D721Med (cell line): ENCODE measurements at regions not wholly inside any gene's neighbourhood (a gene's known extent, or its start where the extent isn't known, plus 50 kb on each side); places are given as distances from the start of the nearest gene placed in this dataset.

Experiments used
- DNase-seq: peaks from one replicate; pipeline ENCODE4 v3.0.0; 2011; ENCODE audit warnings: low spot score; ENCODE audit not compliant: insufficient read length
- FAIRE-seq: peaks from 2 replicates; lab custom pipeline; 2011; peaks lifted over from hg19 to GRCh38; lab: Jason Lieb, UNC
- TF ChIP-seq, protein P1 (sequence below): IDR thresholded peaks from 2 replicates; pipeline ENCODE4 v1.5.1; 2012; ENCODE audit warnings: mild to moderate bottlenecking, control low read depth; ENCODE audit not compliant: insufficient read depth; ENCODE audit errors: missing control alignments

DNA sequence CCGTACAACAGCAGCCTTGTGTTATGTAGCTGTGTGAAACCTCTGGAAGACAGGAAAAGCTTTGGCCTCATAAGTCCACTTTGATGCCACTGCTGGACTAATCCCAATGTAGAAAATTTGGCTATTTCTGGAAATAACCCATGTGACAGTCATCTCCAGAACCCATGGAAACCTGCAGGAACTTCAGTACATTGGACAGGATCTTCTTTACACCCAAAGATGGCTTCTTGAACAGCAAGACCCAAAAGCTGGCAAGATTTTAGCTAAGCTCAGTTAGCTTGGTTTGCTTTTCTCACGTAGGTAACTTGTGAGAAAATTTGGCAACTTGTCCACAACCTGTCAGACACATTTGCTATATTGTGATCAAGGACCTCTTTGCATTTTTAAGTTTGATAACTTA lies 74.8 kb upstream of the RCN1 start:
- DNase-seq (no peak), FAIRE-seq (no peak)
- TF ChIP-seq, protein P1, sequence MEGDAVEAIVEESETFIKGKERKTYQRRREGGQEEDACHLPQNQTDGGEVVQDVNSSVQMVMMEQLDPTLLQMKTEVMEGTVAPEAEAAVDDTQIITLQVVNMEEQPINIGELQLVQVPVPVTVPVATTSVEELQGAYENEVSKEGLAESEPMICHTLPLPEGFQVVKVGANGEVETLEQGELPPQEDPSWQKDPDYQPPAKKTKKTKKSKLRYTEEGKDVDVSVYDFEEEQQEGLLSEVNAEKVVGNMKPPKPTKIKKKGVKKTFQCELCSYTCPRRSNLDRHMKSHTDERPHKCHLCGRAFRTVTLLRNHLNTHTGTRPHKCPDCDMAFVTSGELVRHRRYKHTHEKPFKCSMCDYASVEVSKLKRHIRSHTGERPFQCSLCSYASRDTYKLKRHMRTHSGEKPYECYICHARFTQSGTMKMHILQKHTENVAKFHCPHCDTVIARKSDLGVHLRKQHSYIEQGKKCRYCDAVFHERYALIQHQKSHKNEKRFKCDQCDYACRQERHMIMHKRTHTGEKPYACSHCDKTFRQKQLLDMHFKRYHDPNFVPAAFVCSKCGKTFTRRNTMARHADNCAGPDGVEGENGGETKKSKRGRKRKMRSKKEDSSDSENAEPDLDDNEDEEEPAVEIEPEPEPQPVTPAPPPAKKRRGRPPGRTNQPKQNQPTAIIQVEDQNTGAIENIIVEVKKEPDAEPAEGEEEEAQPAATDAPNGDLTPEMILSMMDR, result no peak

DNA sequence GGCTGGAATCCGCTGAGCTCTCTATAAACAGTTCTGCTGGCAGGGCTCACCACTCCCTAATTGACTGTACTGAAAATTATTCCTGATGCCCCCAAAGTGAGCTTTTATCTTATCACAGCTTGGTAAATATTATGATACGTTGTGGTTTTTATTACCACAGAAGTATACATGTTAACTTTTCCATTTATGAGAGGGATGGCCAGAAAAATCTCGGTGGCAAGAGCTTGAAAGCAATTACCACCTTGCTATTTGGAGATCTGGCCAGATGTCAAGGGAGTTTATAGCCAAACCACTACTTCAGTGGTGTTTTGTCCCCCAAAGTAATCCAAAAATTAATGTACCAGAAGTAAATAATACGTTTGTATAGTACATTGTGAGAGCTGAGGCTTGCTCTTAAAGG lies 75.4 kb upstream of the RCN1 start:
- TF ChIP-seq, protein P1, result no peak
- FAIRE-seq (no peak), DNase-seq (no peak)

DNA sequence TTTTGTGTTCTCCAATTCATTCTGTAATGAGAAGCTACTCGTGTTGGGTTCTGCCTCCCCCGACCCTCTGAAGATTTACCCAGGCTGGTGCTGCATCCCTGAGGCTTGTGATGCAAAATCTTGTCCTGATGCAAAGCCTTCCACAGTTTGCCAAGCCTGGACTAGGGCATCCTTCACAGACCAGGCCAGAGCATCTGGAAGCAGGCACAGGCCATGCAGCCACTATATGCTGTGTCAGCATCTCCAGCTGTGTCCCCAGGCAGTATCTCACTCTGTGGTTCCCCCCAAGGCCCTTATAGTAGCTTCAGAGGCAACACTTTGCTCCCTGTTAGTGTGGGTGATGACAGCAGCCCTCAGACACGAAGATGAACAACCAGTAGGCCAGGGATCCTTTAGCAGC lies 77.3 kb upstream of the RCN1 start:
- DNase-seq (no peak), FAIRE-seq (no peak)
- TF ChIP-seq, protein P1, result no peak

DNA sequence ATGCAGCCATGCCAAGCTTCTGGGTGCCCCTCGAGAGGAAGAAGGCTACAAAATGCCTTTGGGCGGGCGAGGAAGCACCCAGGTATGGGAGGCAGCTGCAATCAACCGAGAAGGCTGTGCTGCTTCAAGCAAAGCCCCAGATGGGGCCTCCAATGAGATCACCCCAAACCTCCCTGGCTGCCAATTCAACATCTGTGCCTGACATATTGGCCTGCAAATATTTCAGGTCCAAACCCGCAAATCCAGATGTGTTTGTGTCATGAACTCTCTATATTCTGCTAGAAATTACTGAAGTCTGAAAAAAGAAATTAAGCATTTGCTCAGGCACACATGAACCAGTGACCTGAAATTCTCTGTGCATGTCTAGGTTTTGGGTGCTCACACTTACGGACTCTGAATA lies 78.8 kb upstream of the RCN1 start:
- FAIRE-seq (no peak), DNase-seq (no peak)
- TF ChIP-seq, protein P1, result no peak

DNA sequence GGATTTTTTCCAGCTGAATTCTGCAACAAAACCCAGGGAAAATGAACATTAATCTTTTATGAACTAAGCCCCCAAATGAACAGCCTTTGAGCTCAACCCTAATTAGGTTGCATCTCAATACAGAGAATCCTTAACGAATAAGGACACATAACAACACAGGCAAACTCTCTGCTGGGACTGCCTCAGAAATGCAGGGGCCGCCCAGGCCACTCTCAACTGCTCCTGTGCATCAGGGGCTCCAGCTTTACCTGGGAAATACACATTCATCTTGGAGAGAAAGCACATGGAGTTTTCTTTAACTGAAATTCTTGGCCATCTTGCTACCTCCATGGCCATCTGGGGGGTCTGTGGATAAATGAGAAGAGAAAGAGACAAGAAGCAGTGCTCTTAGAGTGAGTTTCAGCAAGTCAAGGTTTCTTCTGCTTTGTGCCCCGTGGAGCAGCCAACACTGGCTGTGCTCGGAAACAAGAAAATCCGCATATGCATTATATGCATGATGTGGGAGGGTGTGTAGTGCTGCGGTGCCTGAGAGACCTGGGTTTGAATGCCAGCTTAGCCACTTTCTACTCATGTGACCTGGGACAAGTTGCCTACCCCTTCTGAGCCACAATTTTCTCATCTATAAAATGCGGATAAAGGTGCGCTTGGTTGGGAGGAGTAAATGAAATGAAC lies 81.9 kb upstream of the RCN1 start:
- FAIRE-seq (no peak), DNase-seq (no peak)
- TF ChIP-seq, protein P1, result no peak

DNA sequence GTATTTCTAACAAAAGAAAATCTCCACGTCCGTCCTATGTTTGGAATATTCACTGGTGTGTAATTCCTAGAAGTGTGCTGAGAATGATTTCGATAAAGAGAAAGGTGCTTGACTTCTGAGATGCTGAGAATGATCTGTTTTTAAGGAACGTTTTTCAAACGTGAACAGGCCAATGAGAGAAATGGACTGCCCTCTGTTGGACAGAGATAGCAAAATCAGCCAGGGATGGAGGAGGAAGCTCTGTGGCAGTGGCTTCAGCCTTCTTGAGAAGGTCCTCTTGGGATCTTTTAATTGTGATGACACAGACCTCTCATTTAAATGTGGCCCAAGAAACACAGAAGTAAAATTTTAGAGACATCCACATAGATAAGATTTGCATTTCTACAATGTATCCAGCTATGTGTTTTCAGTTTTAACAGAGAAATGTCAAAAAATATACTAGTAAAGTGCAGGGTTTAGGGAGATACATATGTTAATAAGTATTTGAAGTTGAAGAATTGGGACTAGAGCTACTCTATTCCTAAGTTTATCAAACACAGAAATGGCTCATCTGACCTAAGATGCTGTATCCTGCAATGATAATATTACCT lies 84.0 kb upstream of the RCN1 start:
- peak; percentile 68 for FAIRE-seq
- DNase-seq, result no peak
- TF ChIP-seq, protein P1, result peak; percentile 62

DNA sequence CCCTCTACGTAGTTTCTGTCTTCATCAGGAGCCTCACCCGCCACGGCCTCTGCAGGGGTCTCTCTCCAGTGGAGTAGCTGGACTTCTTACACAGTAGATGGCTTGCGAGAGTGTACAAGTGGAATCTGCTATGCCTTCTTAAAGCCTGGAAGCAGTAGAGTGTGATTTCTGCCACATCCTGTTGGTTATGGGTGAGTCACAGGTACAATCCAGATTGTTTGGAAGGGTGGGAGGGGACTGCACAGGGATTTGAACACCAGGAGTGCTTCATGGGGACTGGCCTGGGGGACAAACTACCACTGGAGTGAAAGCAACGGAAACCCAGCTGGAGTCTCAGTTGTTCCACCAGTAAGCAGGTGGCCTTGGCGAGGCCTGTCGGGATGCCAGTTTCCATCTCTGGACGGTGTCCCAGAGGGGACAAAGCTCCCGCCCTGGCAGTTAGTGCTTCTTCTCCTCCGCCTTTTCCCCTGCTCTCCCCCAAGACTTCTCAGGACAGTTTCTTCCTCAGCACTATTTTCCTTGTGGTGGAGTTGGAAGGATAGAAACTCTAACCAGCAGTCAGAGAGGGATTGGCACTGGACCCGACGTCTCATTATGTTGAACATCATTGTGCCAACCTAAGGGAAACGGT lies 85.0 kb upstream of the RCN1 start:
- TF ChIP-seq, protein P1, result no peak
- DNase-seq (no peak), FAIRE-seq (no peak)
